ENCODE measurements at regions not wholly inside any gene's neighbourhood (a gene's known extent, or its start where the extent isn't known, plus 50 kb on each side); places are given as distances from the start of the nearest gene placed in this dataset.

DNA sequence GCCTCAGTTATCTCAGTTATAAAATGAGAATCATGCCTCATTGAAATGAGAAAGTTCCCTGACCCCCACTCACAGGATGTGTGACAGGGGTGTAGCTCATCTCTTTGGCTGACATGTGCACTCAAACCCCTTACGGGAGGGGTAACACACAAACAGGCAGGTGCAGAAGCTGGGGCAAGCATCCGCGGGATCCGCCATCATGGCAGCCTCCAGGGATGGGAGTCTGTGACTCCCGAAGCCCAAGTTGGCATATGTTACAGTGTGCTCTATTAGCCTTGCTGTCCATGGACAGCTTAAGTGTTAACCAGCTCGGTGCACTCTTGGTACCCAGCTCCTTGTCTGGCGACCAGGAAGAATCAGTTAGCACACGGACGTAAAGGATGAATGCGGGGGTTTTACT, 822.7 kb upstream of the SEMA6D start:
- no peak for TF ChIP-seq EZH2phosphoT487 (IDR thresholded peaks at IDR 0.05; ENCODE audit: borderline replicate concordance, low read length)
- TF ChIP-seq, protein P1, sequence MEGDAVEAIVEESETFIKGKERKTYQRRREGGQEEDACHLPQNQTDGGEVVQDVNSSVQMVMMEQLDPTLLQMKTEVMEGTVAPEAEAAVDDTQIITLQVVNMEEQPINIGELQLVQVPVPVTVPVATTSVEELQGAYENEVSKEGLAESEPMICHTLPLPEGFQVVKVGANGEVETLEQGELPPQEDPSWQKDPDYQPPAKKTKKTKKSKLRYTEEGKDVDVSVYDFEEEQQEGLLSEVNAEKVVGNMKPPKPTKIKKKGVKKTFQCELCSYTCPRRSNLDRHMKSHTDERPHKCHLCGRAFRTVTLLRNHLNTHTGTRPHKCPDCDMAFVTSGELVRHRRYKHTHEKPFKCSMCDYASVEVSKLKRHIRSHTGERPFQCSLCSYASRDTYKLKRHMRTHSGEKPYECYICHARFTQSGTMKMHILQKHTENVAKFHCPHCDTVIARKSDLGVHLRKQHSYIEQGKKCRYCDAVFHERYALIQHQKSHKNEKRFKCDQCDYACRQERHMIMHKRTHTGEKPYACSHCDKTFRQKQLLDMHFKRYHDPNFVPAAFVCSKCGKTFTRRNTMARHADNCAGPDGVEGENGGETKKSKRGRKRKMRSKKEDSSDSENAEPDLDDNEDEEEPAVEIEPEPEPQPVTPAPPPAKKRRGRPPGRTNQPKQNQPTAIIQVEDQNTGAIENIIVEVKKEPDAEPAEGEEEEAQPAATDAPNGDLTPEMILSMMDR (IDR thresholded peaks at IDR 0.05; ENCODE audit: low read depth, low read length, poor library complexity, severe bottlenecking): no peak
